ENCODE measurements at regions not wholly inside any gene's neighbourhood (a gene's known extent, or its start where the extent isn't known, plus 50 kb on each side); places are given as distances from the start of the nearest gene placed in this dataset.
"Not testable (repeated sequence)": the region's sequence is repeated elsewhere in the genome, so short reads cannot be mapped to it uniquely, and the experiment has no call there.

GRCh38 chr2:111430817-111431661 is 310.3 kb downstream of the BCL2L11 start:
- peaks cover 28% of the 10 kb centered on the region for H3K79me2 ChIP-seq (ENCODE audit: control insufficient read depth, insufficient read depth, low read length, unreplicated experiment)
- H2AFZ ChIP-seq (ENCODE audit: low read length, unreplicated experiment); H3K4me1 ChIP-seq (ENCODE audit: control insufficient read depth, insufficient read depth, low read length, unreplicated experiment); H3K36me3 ChIP-seq (ENCODE audit: insufficient read depth, low read length); H3K27ac ChIP-seq (ENCODE audit: low read depth, low read length); H3K4me3 ChIP-seq (ENCODE audit: low read depth, low read length); H3K27me3 ChIP-seq (ENCODE audit: insufficient read depth, low read length): not testable (repeated sequence)

GRCh38 chr2:111432423-111432822 is 311.7 kb downstream of the BCL2L11 start:
- H2AFZ ChIP-seq (ENCODE audit: low read length, unreplicated experiment); H3K27ac ChIP-seq (ENCODE audit: low read depth, low read length); H3K36me3 ChIP-seq (ENCODE audit: insufficient read depth, low read length); H3K27me3 ChIP-seq (ENCODE audit: insufficient read depth, low read length); H3K4me1 ChIP-seq (ENCODE audit: control insufficient read depth, insufficient read depth, low read length, unreplicated experiment); H3K4me3 ChIP-seq (ENCODE audit: low read depth, low read length): not testable (repeated sequence)
- peaks cover 31% of the 10 kb centered on the region for H3K79me2 ChIP-seq (ENCODE audit: control insufficient read depth, insufficient read depth, low read length, unreplicated experiment)

GRCh38 chr2:111432916-111433499 is 312.3 kb downstream of the BCL2L11 start:
- not testable (repeated sequence) for H3K27me3 ChIP-seq (ENCODE audit: insufficient read depth, low read length); H3K27ac ChIP-seq (ENCODE audit: low read depth, low read length); H3K4me3 ChIP-seq (ENCODE audit: low read depth, low read length); H2AFZ ChIP-seq (ENCODE audit: low read length, unreplicated experiment); H3K4me1 ChIP-seq (ENCODE audit: control insufficient read depth, insufficient read depth, low read length, unreplicated experiment); H3K36me3 ChIP-seq (ENCODE audit: insufficient read depth, low read length)
- H3K79me2 ChIP-seq (ENCODE audit: control insufficient read depth, insufficient read depth, low read length, unreplicated experiment): peaks cover 31% of the 10 kb centered on the region

GRCh38 chr2:111433892-111434607 is 313.3 kb downstream of the BCL2L11 start:
- not testable (repeated sequence) for H3K4me1 ChIP-seq (ENCODE audit: control insufficient read depth, insufficient read depth, low read length, unreplicated experiment); H3K4me3 ChIP-seq (ENCODE audit: low read depth, low read length); H3K27ac ChIP-seq (ENCODE audit: low read depth, low read length); H2AFZ ChIP-seq (ENCODE audit: low read length, unreplicated experiment); H3K36me3 ChIP-seq (ENCODE audit: insufficient read depth, low read length); H3K27me3 ChIP-seq (ENCODE audit: insufficient read depth, low read length)
- peaks cover 34% of the 10 kb centered on the region for H3K79me2 ChIP-seq (ENCODE audit: control insufficient read depth, insufficient read depth, low read length, unreplicated experiment)

GRCh38 chr2:111434608-111434939 is 313.9 kb downstream of the BCL2L11 start:
- H3K4me3 ChIP-seq (ENCODE audit: low read depth, low read length); H3K27ac ChIP-seq (ENCODE audit: low read depth, low read length); H3K4me1 ChIP-seq (ENCODE audit: control insufficient read depth, insufficient read depth, low read length, unreplicated experiment); H3K36me3 ChIP-seq (ENCODE audit: insufficient read depth, low read length); H3K27me3 ChIP-seq (ENCODE audit: insufficient read depth, low read length); H2AFZ ChIP-seq (ENCODE audit: low read length, unreplicated experiment): not testable (repeated sequence)
- H3K79me2 ChIP-seq (ENCODE audit: control insufficient read depth, insufficient read depth, low read length, unreplicated experiment): peaks cover 34% of the 10 kb centered on the region

GRCh38 chr2:111435553-111436310 is 315.0 kb downstream of the BCL2L11 start:
- not testable (repeated sequence) for H3K36me3 ChIP-seq (ENCODE audit: insufficient read depth, low read length); H3K27me3 ChIP-seq (ENCODE audit: insufficient read depth, low read length); H3K4me1 ChIP-seq (ENCODE audit: control insufficient read depth, insufficient read depth, low read length, unreplicated experiment); H2AFZ ChIP-seq (ENCODE audit: low read length, unreplicated experiment); H3K27ac ChIP-seq (ENCODE audit: low read depth, low read length); H3K4me3 ChIP-seq (ENCODE audit: low read depth, low read length)
- H3K79me2 ChIP-seq (ENCODE audit: control insufficient read depth, insufficient read depth, low read length, unreplicated experiment): peaks cover 34% of the 10 kb centered on the region

GRCh38 chr2:111436411-111436810 is 315.7 kb downstream of the BCL2L11 start:
- peaks cover 32% of the 10 kb centered on the region for H3K79me2 ChIP-seq (ENCODE audit: control insufficient read depth, insufficient read depth, low read length, unreplicated experiment)
- not testable (repeated sequence) for H3K4me3 ChIP-seq (ENCODE audit: low read depth, low read length); H3K4me1 ChIP-seq (ENCODE audit: control insufficient read depth, insufficient read depth, low read length, unreplicated experiment); H3K27me3 ChIP-seq (ENCODE audit: insufficient read depth, low read length); H3K36me3 ChIP-seq (ENCODE audit: insufficient read depth, low read length); H3K27ac ChIP-seq (ENCODE audit: low read depth, low read length); H2AFZ ChIP-seq (ENCODE audit: low read length, unreplicated experiment)

- H3K36me3 ChIP-seq (ENCODE audit: insufficient read depth, low read length); H3K4me3 ChIP-seq (ENCODE audit: low read depth, low read length); H2AFZ ChIP-seq (ENCODE audit: low read length, unreplicated experiment); H3K27ac ChIP-seq (ENCODE audit: low read depth, low read length); H3K27me3 ChIP-seq (ENCODE audit: insufficient read depth, low read length); H3K4me1 ChIP-seq (ENCODE audit: control insufficient read depth, insufficient read depth, low read length, unreplicated experiment): not testable (repeated sequence)
- H3K79me2 ChIP-seq (ENCODE audit: control insufficient read depth, insufficient read depth, low read length, unreplicated experiment): peaks cover 31% of the 10 kb centered on the region
Measured at GRCh38 chr2:111437288-111437990, 316.7 kb downstream of the BCL2L11 start.

- not testable (repeated sequence) for H3K27ac ChIP-seq (ENCODE audit: low read depth, low read length); H3K36me3 ChIP-seq (ENCODE audit: insufficient read depth, low read length); H3K4me1 ChIP-seq (ENCODE audit: control insufficient read depth, insufficient read depth, low read length, unreplicated experiment); H2AFZ ChIP-seq (ENCODE audit: low read length, unreplicated experiment); H3K4me3 ChIP-seq (ENCODE audit: low read depth, low read length); H3K27me3 ChIP-seq (ENCODE audit: insufficient read depth, low read length)
- H3K79me2 ChIP-seq (ENCODE audit: control insufficient read depth, insufficient read depth, low read length, unreplicated experiment): peaks cover 28% of the 10 kb centered on the region
Measured at GRCh38 chr2:111438161-111438560, 317.4 kb downstream of the BCL2L11 start.

GRCh38 chr2:111439237-111439636 is 318.5 kb downstream of the BCL2L11 start:
- H3K79me2 ChIP-seq (ENCODE audit: control insufficient read depth, insufficient read depth, low read length, unreplicated experiment): peaks cover 19% of the 10 kb centered on the region
- H2AFZ ChIP-seq (ENCODE audit: low read length, unreplicated experiment); H3K27ac ChIP-seq (ENCODE audit: low read depth, low read length); H3K27me3 ChIP-seq (ENCODE audit: insufficient read depth, low read length); H3K4me1 ChIP-seq (ENCODE audit: control insufficient read depth, insufficient read depth, low read length, unreplicated experiment); H3K36me3 ChIP-seq (ENCODE audit: insufficient read depth, low read length); H3K4me3 ChIP-seq (ENCODE audit: low read depth, low read length): not testable (repeated sequence)
